ENCODE measurements at regions not wholly inside any gene's neighbourhood (a gene's known extent, or its start where the extent isn't known, plus 50 kb on each side); places are given as distances from the start of the nearest gene placed in this dataset.

GRCh38 chr14:71341156-71341555 is 433.9 kb downstream of the PCNX1 start:
- Histone ChIP-seq H4K20me1 (ENCODE audit: insufficient read depth) (no peaks in the 10 kb centered on the region), H3K4me2 (ENCODE audit: low read length) (no peak overlapping the region), H3K27me3 (ENCODE audit: insufficient read depth, low read depth, low read length) (no peaks in the 10 kb centered on the region), H3F3A (ENCODE audit: insufficient read depth, low read length, poor library complexity, severe bottlenecking) (no peaks in the 10 kb centered on the region), H2AFZ (ENCODE audit: low read depth, low read length) (no peak overlapping the region), H3K9me3 (ENCODE audit: low read length) (no peaks in the 10 kb centered on the region), H3K4me3 (ENCODE audit: low read length) (no peak overlapping the region), H3K36me3 (ENCODE audit: insufficient read depth, low read length) (no peaks in the 10 kb centered on the region), H3K9me2 (ENCODE audit: insufficient read depth, low read length) (no peaks in the 10 kb centered on the region), H3K9ac (ENCODE audit: low read length) (no peak overlapping the region), H3K27ac (ENCODE audit: low read length) (no peak overlapping the region), H3K79me2 (replicated peaks; ENCODE audit: insufficient read depth, low read length) (peaks cover 4% of the 10 kb centered on the region)
- no peak for TF ChIP-seq MXI1 (conservative IDR thresholded peaks at IDR 0.05; ENCODE audit: poor library complexity, severe bottlenecking)
- TF ChIP-seq, protein P1, sequence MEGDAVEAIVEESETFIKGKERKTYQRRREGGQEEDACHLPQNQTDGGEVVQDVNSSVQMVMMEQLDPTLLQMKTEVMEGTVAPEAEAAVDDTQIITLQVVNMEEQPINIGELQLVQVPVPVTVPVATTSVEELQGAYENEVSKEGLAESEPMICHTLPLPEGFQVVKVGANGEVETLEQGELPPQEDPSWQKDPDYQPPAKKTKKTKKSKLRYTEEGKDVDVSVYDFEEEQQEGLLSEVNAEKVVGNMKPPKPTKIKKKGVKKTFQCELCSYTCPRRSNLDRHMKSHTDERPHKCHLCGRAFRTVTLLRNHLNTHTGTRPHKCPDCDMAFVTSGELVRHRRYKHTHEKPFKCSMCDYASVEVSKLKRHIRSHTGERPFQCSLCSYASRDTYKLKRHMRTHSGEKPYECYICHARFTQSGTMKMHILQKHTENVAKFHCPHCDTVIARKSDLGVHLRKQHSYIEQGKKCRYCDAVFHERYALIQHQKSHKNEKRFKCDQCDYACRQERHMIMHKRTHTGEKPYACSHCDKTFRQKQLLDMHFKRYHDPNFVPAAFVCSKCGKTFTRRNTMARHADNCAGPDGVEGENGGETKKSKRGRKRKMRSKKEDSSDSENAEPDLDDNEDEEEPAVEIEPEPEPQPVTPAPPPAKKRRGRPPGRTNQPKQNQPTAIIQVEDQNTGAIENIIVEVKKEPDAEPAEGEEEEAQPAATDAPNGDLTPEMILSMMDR (IDR thresholded peaks at IDR 0.05; ENCODE audit: poor library complexity, severe bottlenecking) = no peak
- TF ChIP-seq, protein P2, sequence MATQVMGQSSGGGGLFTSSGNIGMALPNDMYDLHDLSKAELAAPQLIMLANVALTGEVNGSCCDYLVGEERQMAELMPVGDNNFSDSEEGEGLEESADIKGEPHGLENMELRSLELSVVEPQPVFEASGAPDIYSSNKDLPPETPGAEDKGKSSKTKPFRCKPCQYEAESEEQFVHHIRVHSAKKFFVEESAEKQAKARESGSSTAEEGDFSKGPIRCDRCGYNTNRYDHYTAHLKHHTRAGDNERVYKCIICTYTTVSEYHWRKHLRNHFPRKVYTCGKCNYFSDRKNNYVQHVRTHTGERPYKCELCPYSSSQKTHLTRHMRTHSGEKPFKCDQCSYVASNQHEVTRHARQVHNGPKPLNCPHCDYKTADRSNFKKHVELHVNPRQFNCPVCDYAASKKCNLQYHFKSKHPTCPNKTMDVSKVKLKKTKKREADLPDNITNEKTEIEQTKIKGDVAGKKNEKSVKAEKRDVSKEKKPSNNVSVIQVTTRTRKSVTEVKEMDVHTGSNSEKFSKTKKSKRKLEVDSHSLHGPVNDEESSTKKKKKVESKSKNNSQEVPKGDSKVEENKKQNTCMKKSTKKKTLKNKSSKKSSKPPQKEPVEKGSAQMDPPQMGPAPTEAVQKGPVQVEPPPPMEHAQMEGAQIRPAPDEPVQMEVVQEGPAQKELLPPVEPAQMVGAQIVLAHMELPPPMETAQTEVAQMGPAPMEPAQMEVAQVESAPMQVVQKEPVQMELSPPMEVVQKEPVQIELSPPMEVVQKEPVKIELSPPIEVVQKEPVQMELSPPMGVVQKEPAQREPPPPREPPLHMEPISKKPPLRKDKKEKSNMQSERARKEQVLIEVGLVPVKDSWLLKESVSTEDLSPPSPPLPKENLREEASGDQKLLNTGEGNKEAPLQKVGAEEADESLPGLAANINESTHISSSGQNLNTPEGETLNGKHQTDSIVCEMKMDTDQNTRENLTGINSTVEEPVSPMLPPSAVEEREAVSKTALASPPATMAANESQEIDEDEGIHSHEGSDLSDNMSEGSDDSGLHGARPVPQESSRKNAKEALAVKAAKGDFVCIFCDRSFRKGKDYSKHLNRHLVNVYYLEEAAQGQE (IDR thresholded peaks at IDR 0.05; ENCODE audit: borderline replicate concordance) = no peak
- TF ChIP-seq EP300 (conservative IDR thresholded peaks at IDR 0.05; ENCODE audit: poor library complexity, severe bottlenecking) = no peak
- TF ChIP-seq RAD21 (conservative IDR thresholded peaks at IDR 0.05) = no peak
- no peak for TF ChIP-seq SMC3 (conservative IDR thresholded peaks at IDR 0.05; ENCODE audit: poor library complexity)
- TF ChIP-seq POLR2AphosphoS5 (IDR thresholded peaks at IDR 0.05) = no peak
- no peak for TF ChIP-seq EZH2 (IDR thresholded peaks at IDR 0.05; ENCODE audit: borderline replicate concordance, insufficient read depth, low read length, poor library complexity, severe bottlenecking)
- no peak for TF ChIP-seq TAF1 (IDR thresholded peaks at IDR 0.05; ENCODE audit: low read depth)

GRCh38 chr14:71343724-71344123 is 436.5 kb downstream of the PCNX1 start:
- Histone ChIP-seq H3K4me3 (ENCODE audit: low read length) (no peak overlapping the region), H3F3A (ENCODE audit: insufficient read depth, low read length, poor library complexity, severe bottlenecking) (no peaks in the 10 kb centered on the region), H3K9ac (ENCODE audit: low read length) (no peak overlapping the region), H3K27ac (ENCODE audit: low read length) (no peak overlapping the region), H3K79me2 (replicated peaks; ENCODE audit: insufficient read depth, low read length) (peaks cover 8% of the 10 kb centered on the region), H3K27me3 (ENCODE audit: insufficient read depth, low read depth, low read length) (no peaks in the 10 kb centered on the region), H3K9me3 (ENCODE audit: low read length) (no peaks in the 10 kb centered on the region), H3K9me2 (ENCODE audit: insufficient read depth, low read length) (no peaks in the 10 kb centered on the region), H4K20me1 (ENCODE audit: insufficient read depth) (no peaks in the 10 kb centered on the region), H2AFZ (ENCODE audit: low read depth, low read length) (no peak overlapping the region), H3K36me3 (ENCODE audit: insufficient read depth, low read length) (no peaks in the 10 kb centered on the region), H3K4me2 (ENCODE audit: low read length) (no peak overlapping the region)
- TF ChIP-seq MXI1 (conservative IDR thresholded peaks at IDR 0.05; ENCODE audit: poor library complexity, severe bottlenecking) = no peak
- TF ChIP-seq, protein P2 (IDR thresholded peaks at IDR 0.05; ENCODE audit: borderline replicate concordance) = no peak
- TF ChIP-seq, protein P1 (IDR thresholded peaks at IDR 0.05; ENCODE audit: poor library complexity, severe bottlenecking) = no peak
- no peak for TF ChIP-seq SMC3 (conservative IDR thresholded peaks at IDR 0.05; ENCODE audit: poor library complexity)
- no peak for TF ChIP-seq EZH2 (IDR thresholded peaks at IDR 0.05; ENCODE audit: borderline replicate concordance, insufficient read depth, low read length, poor library complexity, severe bottlenecking)
- TF ChIP-seq EP300 (conservative IDR thresholded peaks at IDR 0.05; ENCODE audit: poor library complexity, severe bottlenecking) = no peak
- TF ChIP-seq RAD21 (conservative IDR thresholded peaks at IDR 0.05) = no peak
